ENCODE measurements at regions not wholly inside any gene's neighbourhood (a gene's known extent, or its start where the extent isn't known, plus 50 kb on each side); places are given as distances from the start of the nearest gene placed in this dataset.
"Not testable (repeated sequence)": the region's sequence is repeated elsewhere in the genome, so short reads cannot be mapped to it uniquely, and the experiment has no call there.

GRCh38 chr21:9766890-9767591, 754.3 kb upstream of the TPTE start:
- H3K4me1 ChIP-seq (ENCODE audit: control insufficient read depth in 1 of 2, insufficient read depth in 2 of 2, low read length in 2 of 2); H3K79me2 ChIP-seq (ENCODE audit: insufficient read depth, low read length); CTCF ChIA-PET; H3K4me2 ChIP-seq (ENCODE audit: low read length); H3K9me2 ChIP-seq (ENCODE audit: insufficient read depth); H3K27ac ChIP-seq (ENCODE audit: low read depth, low read length); H3K36me3 ChIP-seq (ENCODE audit: control insufficient read depth in 1 of 2, insufficient read depth in 2 of 2, low read length in 2 of 2); BruUV-seq (replicated peaks); RAD21 ChIA-PET (ENCODE audit: low non-redundant PET in 1 of 2, low total read pairs in 2 of 2, uncharacterized antibody in 2 of 2, unreplicated experiment in 2 of 2); DNase-seq (ENCODE audit: low read depth, low spot score); ATAC-seq; H3K27me3 ChIP-seq (ENCODE audit: insufficient read depth, low read length); POLR2A ChIA-PET; H2AFZ ChIP-seq (ENCODE audit: low read depth, low read length, poor library complexity, severe bottlenecking); H3K9ac ChIP-seq (ENCODE audit: low read length); intact Hi-C loops (cut with micrococcal nuclease); H4K20me1 ChIP-seq (ENCODE audit: insufficient read depth); H3K4me3 ChIP-seq (replicated peaks in 1 of 2; ENCODE audit: low read depth in 1 of 2, low read length in 2 of 2): not testable (repeated sequence)
- peaks cover 50 to 61% of the 10 kb centered on the region in 2 experiments for H3K9me3 ChIP-seq (ENCODE audit: control insufficient read depth in 1 of 2, insufficient read depth in 1 of 2, low read depth in 1 of 2, low read length in 2 of 2)

DNA sequence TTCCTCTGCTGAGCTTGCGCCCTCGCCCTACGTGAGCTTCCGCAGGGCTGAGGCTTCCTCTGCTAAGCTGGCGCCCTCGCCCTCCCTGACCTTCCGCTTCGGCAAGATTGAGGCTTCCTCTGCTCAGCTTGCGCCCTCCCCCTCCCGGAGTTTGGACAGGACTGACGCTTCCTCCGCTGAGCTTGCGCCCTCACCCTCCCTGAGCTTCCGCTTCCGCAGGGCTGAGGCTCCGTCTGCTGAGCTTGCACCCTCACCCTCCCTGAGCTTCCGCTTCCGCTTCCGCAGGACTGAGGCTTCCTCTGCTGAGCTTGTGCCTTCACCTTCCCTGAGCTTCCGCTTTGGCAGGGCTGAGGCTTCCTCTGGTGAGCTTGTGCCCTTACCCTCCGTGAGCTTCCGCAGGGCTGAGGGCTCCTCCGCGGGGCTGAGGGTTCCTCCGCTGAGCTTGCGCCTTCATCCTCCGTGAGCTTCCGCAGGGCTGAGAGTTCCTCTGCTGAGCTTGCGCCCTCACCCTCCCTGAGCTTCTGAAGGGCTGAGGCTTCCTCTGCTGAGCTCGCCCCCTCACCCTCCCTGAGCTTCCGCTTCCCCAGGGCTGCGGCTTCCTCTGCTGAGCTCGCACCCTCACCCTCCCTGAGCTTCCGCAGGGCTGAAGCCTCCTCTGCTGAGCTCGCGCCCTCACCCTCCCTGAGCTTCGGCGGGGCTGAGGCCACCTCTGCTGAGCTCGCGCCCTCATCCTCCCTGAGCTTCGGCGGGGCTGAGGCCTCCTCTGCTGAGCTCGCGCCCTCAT, 753.6 kb upstream of the TPTE start:
- Histone ChIP-seq H3K4me1 (ENCODE audit: control insufficient read depth in 1 of 2, insufficient read depth in 2 of 2, low read length in 2 of 2) (no peaks in the 10 kb centered on the region), H3K9me3 (ENCODE audit: control insufficient read depth in 1 of 2, insufficient read depth in 1 of 2, low read depth in 1 of 2, low read length in 2 of 2) (peaks cover 50 to 61% of the 10 kb centered on the region in 2 experiments; a peak in 3 of 4 replicates), H3K9me2 (ENCODE audit: insufficient read depth) (no peaks in the 10 kb centered on the region), H3K79me2 (ENCODE audit: insufficient read depth, low read length) (no peaks in the 10 kb centered on the region), H3K9ac (ENCODE audit: low read length) (no peak overlapping the region), H3K36me3 (ENCODE audit: control insufficient read depth in 1 of 2, insufficient read depth in 2 of 2, low read length in 2 of 2) (no peaks in the 10 kb centered on the region), H2AFZ (ENCODE audit: low read depth, low read length, poor library complexity, severe bottlenecking) (no peak overlapping the region), H4K20me1 (ENCODE audit: insufficient read depth) (no peaks in the 10 kb centered on the region), H3K27ac (ENCODE audit: low read depth, low read length) (no peak overlapping the region), H3K27me3 (ENCODE audit: insufficient read depth, low read length) (no peaks in the 10 kb centered on the region), H3K4me3 (replicated peaks in 1 of 2; ENCODE audit: low read depth in 1 of 2, low read length in 2 of 2) (no peak overlapping the region), H3K4me2 (ENCODE audit: low read length) (no peak overlapping the region)
- ChIA-PET RAD21 (ENCODE audit: low non-redundant PET in 1 of 2, low total read pairs in 2 of 2, uncharacterized antibody in 2 of 2, unreplicated experiment in 2 of 2) (no interaction called here), CTCF (no interaction called here), POLR2A (no interaction called here)
- ATAC-seq (no peak), DNase-seq (ENCODE audit: low read depth, low spot score) (no peak)
- BruUV-seq (replicated peaks) = no TSS peak
- intact Hi-C loops (cut with micrococcal nuclease) = no loop called here
- TF ChIP-seq POLR2A (IDR thresholded peaks at IDR 0.05; ENCODE audit: borderline replicate concordance, extremely low read depth, insufficient read depth, insufficient read length) = no peak
- no peak for TF ChIP-seq MAX (IDR thresholded peaks at IDR 0.05)
- TF ChIP-seq ZFX (IDR thresholded peaks at IDR 0.05) = no peak
- TF ChIP-seq EGR1 (IDR thresholded peaks at IDR 0.05; ENCODE audit: low read depth) = no peak
- no peak for TF ChIP-seq ATF3 (IDR thresholded peaks at IDR 0.05)
- no peak for TF ChIP-seq SRF (IDR thresholded peaks at IDR 0.05; ENCODE audit: low read depth)

DNA sequence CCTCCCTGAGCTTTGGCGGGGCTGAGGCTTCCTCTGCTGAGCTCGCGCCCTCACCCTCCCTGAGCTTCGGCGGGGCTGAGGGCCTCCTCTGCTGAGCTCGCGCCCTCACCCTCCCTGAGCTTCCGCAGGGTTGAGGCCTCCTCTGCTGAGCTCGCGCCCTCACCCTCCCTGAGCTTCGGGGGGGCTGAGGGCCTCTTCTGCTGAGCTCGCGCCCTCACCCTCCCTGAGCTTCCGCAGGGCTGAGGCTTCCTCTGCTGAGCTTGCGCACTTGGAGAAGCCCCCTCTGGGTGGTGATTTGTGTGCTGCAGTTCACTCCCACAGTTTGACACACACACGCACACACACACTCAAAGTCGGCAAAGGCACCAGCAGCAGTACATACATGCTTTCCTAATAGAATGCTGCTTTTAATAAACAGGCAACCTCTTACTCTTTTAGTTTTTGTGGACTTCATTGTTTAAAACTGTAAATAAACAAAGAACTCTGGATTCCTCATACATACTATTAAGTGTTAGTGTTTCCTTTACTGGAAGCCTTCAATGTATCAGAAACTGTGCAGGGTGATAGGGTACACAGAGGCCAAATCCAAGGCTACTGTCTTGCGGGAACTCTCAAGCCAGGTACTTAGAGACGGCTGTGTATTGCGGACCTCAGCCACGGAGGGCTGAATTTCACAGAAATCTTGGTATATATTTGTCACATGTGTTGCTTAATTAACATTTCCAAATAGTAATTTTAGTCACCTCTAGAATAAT, 752.8 kb upstream of the TPTE start:
- peaks cover 47 to 62% of the 10 kb centered on the region in 2 experiments; a peak in 2 of 4 replicates for H3K9me3 ChIP-seq (ENCODE audit: control insufficient read depth in 1 of 2, insufficient read depth in 1 of 2, low read depth in 1 of 2, low read length in 2 of 2)
- CTCF ChIA-PET; H3K27ac ChIP-seq (ENCODE audit: low read depth, low read length); H3K9ac ChIP-seq (ENCODE audit: low read length); DNase-seq (ENCODE audit: low read depth, low spot score); H3K4me2 ChIP-seq (ENCODE audit: low read length); H2AFZ ChIP-seq (ENCODE audit: low read depth, low read length, poor library complexity, severe bottlenecking); intact Hi-C loops (cut with micrococcal nuclease); H3K79me2 ChIP-seq (ENCODE audit: insufficient read depth, low read length); RAD21 ChIA-PET (ENCODE audit: low non-redundant PET in 1 of 2, low total read pairs in 2 of 2, uncharacterized antibody in 2 of 2, unreplicated experiment in 2 of 2); H3K4me3 ChIP-seq (replicated peaks in 1 of 2; ENCODE audit: low read depth in 1 of 2, low read length in 2 of 2); POLR2A ChIA-PET; H3K36me3 ChIP-seq (ENCODE audit: control insufficient read depth in 1 of 2, insufficient read depth in 2 of 2, low read length in 2 of 2); H3K4me1 ChIP-seq (ENCODE audit: control insufficient read depth in 1 of 2, insufficient read depth in 2 of 2, low read length in 2 of 2); ATAC-seq; H4K20me1 ChIP-seq (ENCODE audit: insufficient read depth); H3K9me2 ChIP-seq (ENCODE audit: insufficient read depth); BruUV-seq (replicated peaks); H3K27me3 ChIP-seq (ENCODE audit: insufficient read depth, low read length): not testable (repeated sequence)

Data from HCT116 (cell line).